Liver (tissue), 8 donors: ENCODE measurements at regions not wholly inside any gene's neighbourhood (a gene's known extent, or its start where the extent isn't known, plus 50 kb on each side); places are given as distances from the start of the nearest gene placed in this dataset.
A peak's percentile ranks its signal among the peaks of the same experiment; 100 is the strongest.

Experiments
- DNase-seq: peaks from one replicate; pipeline ENCODE4 v3.0.0-alpha.2; 2017; ENCODE audit warnings: low spot score
- H3K27ac ChIP-seq, 2 donors: one replicate each; pipeline ENCODE4 v1.7.0; 2013; ENCODE audit warnings: inconsistent platforms in 2 of 2, low read length in 2 of 2, control low read depth in 1 of 2, low read depth in 1 of 2, mild to moderate bottlenecking in 1 of 2
- H3K27me3 ChIP-seq, 4 donors: one replicate each; pipeline versions ENCODE4 v1.6.1 to v1.7.0; 2013; ENCODE audit warnings: low read length in 3 of 4, inconsistent platforms in 1 of 4, mild to moderate bottlenecking in 1 of 4, moderate library complexity in 1 of 4; ENCODE audit not compliant: control insufficient read depth in 4 of 4, insufficient read depth in 4 of 4
- H3K36me3 ChIP-seq, 4 donors: one replicate each; pipeline versions ENCODE4 v1.6.1 to v1.7.0; 2013; ENCODE audit warnings: low read length in 3 of 4, mild to moderate bottlenecking in 3 of 4, low read depth in 1 of 4, moderate library complexity in 1 of 4; ENCODE audit not compliant: control insufficient read depth in 4 of 4, insufficient read depth in 3 of 4
- H3K4me1 ChIP-seq, 4 donors: one replicate each; pipeline versions ENCODE4 v1.6.1 to v1.7.0; 2013; ENCODE audit warnings: low read length in 3 of 4, mild to moderate bottlenecking in 3 of 4, moderate library complexity in 1 of 4; ENCODE audit not compliant: control insufficient read depth in 4 of 4, insufficient read depth in 4 of 4
- H3K4me3 ChIP-seq, 3 donors: one replicate each; pipeline versions ENCODE4 v1.6.1 to v1.7.0; 2013; ENCODE audit warnings: low read length in 3 of 3, control low read depth in 1 of 3, low read depth in 1 of 3, mild to moderate bottlenecking in 1 of 3
- H3K9ac ChIP-seq, 2 donors: one replicate each; pipeline ENCODE4 v1.7.0; 2013; ENCODE audit warnings: low read length in 2 of 2, mild to moderate bottlenecking in 2 of 2, moderate library complexity in 2 of 2, control low read depth in 1 of 2, low read depth in 1 of 2
- H3K9me3 ChIP-seq, 4 donors: one replicate each; pipeline versions ENCODE4 v1.6.1 to v1.7.0; 2013; ENCODE audit warnings: low read length in 3 of 4; ENCODE audit not compliant: control insufficient read depth in 4 of 4
- EGR1 ChIP-seq, 2 donors: IDR thresholded peaks; 2 replicates each; pipeline ENCODE4 v1.6.1; 2016 to 2018; ENCODE audit warnings: antibody characterized with exemption in 2 of 2, low read depth in 2 of 2
- FOXA1 ChIP-seq: IDR thresholded peaks from 2 replicates; pipeline ENCODE4 v1.6.1; 2016; ENCODE audit warnings: antibody characterized with exemption
- FOXA2 ChIP-seq: IDR thresholded peaks from 2 replicates; pipeline ENCODE4 v1.6.1; 2016; ENCODE audit warnings: antibody characterized with exemption
- GABPA ChIP-seq, 2 donors: IDR thresholded peaks in 1 of 2; conservative IDR thresholded peaks in 1 of 2; 2 replicates each; pipeline ENCODE4 v1.6.1; 2016; ENCODE audit warnings: antibody characterized with exemption in 2 of 2, mild to moderate bottlenecking in 1 of 2, moderate library complexity in 1 of 2
- HNF4A ChIP-seq, 2 donors: conservative IDR thresholded peaks; 2 replicates each; pipeline ENCODE4 v1.6.1; 2016; ENCODE audit warnings: antibody characterized with exemption in 2 of 2, mild to moderate bottlenecking in 2 of 2
- HNF4G ChIP-seq: IDR thresholded peaks from 2 replicates; pipeline ENCODE4 v1.6.1; 2016; ENCODE audit warnings: antibody characterized with exemption
- JUND ChIP-seq, 2 donors: IDR thresholded peaks; 2 replicates each; pipeline ENCODE4 v1.6.1; 2016; ENCODE audit warnings: antibody characterized with exemption in 2 of 2
- NR2F2 ChIP-seq: IDR thresholded peaks from 2 replicates; pipeline ENCODE4 v1.6.1; 2016; ENCODE audit warnings: antibody characterized with exemption
- RAD21 ChIP-seq, 2 donors: IDR thresholded peaks; 2 replicates each; pipeline ENCODE4 v1.6.1; 2016; ENCODE audit warnings: antibody characterized with exemption in 2 of 2, mild to moderate bottlenecking in 2 of 2
- SP1 ChIP-seq: IDR thresholded peaks from 2 replicates; pipeline ENCODE4 v1.6.1; 2018; ENCODE audit warnings: antibody characterized with exemption, mild to moderate bottlenecking
- TAF1 ChIP-seq: conservative IDR thresholded peaks from 2 replicates; pipeline ENCODE4 v1.6.1; 2016; ENCODE audit warnings: antibody characterized with exemption, mild to moderate bottlenecking
- WGBS: extraction: QIAGEN DNeasy Blood & Tissue Kit; methylation state at CpG from one replicate; pipeline ENCODE4 v1.1.7; 2013; 5-methylcytosine and 5-hydroxymethylcytosine counted together
- TF ChIP-seq, protein P1 (sequence below): IDR thresholded peaks from 2 replicates; pipeline ENCODE4 v1.6.1; 2016; ENCODE audit warnings: antibody characterized with exemption
- TF ChIP-seq, protein P2 (sequence below): IDR thresholded peaks from 2 replicates; pipeline ENCODE4 v1.6.1; 2016; ENCODE audit warnings: antibody characterized with exemption
- TF ChIP-seq, protein P3 (sequence below): IDR thresholded peaks from 2 replicates; pipeline ENCODE4 v1.6.1; 2016; ENCODE audit warnings: antibody characterized with exemption, mild to moderate bottlenecking
- TF ChIP-seq, protein P4 (sequence below): fragments of 150-350 bp; IDR thresholded peaks from 2 replicates; pipeline ENCODE4 v1.5.1; 2017; ENCODE audit warnings: improper control_type of control experiment, low read depth, low read length; ENCODE audit not compliant: missing input control
- TF ChIP-seq, protein P5 (sequence below): IDR thresholded peaks from 2 replicates; pipeline ENCODE4 v1.6.1; 2016; ENCODE audit warnings: antibody characterized with exemption
- donor health status: healthy.
- donor health status: healthy.
- donor health status: healthy.
- donor health status: healthy.
- donor health status: healthy.

DNA sequence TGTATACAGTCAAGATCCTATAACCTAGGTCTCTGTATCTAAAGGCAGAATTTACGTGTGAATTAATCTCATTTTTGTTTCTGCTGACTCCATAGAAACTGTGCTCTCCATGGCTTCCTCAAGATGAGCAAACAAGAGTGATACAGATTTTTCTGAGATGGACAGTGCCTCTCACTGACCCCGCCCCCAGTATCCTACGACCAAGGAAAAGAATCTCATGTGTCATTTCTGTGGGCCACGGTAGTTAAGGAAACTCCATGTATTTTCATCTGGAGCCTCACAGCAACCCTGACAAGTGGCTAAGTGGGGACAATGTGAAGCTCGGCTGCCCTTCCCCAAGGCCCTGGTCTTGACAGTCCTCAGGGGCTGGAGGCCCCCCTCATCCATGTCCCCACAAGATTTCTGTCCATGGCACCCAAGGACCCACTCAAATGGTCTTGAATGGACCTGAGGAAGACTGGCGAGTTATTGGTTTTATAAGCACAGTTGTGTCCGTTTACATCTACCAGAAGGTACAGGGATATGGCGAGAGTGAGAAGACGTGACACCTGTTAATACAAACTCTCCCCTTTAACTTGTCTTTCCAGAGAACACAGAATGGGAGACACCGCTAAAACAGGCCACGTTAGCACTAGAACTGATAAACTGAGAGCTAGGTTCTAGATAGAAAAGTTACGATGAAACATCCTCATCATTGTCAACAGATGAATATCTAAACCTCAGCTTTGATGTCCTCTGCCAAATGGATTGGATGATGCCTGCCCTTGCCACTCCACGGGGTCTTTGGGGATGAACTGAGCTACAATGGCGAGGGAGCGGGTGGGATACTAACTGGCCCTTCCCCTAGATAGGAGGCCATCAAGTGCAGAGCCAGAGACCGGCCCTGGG lies 108.4 kb upstream of the EGLN3 start:
- H3K4me1 ChIP-seq: peaks cover 0 to 10% (median 4%) of the 10 kb centered on the region in 4 donors
- no peaks in the 10 kb centered on the region for H3K9me3 ChIP-seq
- peak overlapping the region; percentile 37 to 57 for H3K27ac ChIP-seq
- no peaks in the 10 kb centered on the region for H3K36me3 ChIP-seq
- H3K9ac ChIP-seq: no peak overlapping the region
- peak overlapping the region in 2 of 3 donors; percentile 29 to 53 for H3K4me3 ChIP-seq
- 72% methylated on average over 16 of the region's 16 CpGs for WGBS
- no peak for DNase-seq
- TF ChIP-seq, protein P1, sequence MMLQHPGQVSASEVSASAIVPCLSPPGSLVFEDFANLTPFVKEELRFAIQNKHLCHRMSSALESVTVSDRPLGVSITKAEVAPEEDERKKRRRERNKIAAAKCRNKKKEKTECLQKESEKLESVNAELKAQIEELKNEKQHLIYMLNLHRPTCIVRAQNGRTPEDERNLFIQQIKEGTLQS: no peak
- no peak for TF ChIP-seq HNF4A (conservative IDR thresholded peaks at IDR 0.05)
- TF ChIP-seq EGR1 (IDR thresholded peaks at IDR 0.05; ENCODE audit: low read depth in 2 of 2): no peak
- no peak for TF ChIP-seq JUND (IDR thresholded peaks at IDR 0.05)
- no peak for TF ChIP-seq RAD21 (IDR thresholded peaks at IDR 0.05)
- TF ChIP-seq FOXA1: no peak
- no peak for TF ChIP-seq FOXA2
- TF ChIP-seq, protein P2, sequence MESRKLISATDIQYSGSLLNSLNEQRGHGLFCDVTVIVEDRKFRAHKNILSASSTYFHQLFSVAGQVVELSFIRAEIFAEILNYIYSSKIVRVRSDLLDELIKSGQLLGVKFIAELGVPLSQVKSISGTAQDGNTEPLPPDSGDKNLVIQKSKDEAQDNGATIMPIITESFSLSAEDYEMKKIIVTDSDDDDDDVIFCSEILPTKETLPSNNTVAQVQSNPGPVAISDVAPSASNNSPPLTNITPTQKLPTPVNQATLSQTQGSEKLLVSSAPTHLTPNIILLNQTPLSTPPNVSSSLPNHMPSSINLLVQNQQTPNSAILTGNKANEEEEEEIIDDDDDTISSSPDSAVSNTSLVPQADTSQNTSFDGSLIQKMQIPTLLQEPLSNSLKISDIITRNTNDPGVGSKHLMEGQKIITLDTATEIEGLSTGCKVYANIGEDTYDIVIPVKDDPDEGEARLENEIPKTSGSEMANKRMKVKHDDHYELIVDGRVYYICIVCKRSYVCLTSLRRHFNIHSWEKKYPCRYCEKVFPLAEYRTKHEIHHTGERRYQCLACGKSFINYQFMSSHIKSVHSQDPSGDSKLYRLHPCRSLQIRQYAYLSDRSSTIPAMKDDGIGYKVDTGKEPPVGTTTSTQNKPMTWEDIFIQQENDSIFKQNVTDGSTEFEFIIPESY: no peak
- no peak for TF ChIP-seq NR2F2
- no peak for TF ChIP-seq GABPA (IDR thresholded peaks at IDR 0.05 in 1 of 2, conservative IDR thresholded peaks at IDR 0.05 in 1 of 2)
- TF ChIP-seq, protein P3, sequence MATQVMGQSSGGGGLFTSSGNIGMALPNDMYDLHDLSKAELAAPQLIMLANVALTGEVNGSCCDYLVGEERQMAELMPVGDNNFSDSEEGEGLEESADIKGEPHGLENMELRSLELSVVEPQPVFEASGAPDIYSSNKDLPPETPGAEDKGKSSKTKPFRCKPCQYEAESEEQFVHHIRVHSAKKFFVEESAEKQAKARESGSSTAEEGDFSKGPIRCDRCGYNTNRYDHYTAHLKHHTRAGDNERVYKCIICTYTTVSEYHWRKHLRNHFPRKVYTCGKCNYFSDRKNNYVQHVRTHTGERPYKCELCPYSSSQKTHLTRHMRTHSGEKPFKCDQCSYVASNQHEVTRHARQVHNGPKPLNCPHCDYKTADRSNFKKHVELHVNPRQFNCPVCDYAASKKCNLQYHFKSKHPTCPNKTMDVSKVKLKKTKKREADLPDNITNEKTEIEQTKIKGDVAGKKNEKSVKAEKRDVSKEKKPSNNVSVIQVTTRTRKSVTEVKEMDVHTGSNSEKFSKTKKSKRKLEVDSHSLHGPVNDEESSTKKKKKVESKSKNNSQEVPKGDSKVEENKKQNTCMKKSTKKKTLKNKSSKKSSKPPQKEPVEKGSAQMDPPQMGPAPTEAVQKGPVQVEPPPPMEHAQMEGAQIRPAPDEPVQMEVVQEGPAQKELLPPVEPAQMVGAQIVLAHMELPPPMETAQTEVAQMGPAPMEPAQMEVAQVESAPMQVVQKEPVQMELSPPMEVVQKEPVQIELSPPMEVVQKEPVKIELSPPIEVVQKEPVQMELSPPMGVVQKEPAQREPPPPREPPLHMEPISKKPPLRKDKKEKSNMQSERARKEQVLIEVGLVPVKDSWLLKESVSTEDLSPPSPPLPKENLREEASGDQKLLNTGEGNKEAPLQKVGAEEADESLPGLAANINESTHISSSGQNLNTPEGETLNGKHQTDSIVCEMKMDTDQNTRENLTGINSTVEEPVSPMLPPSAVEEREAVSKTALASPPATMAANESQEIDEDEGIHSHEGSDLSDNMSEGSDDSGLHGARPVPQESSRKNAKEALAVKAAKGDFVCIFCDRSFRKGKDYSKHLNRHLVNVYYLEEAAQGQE: no peak
- TF ChIP-seq, protein P4, sequence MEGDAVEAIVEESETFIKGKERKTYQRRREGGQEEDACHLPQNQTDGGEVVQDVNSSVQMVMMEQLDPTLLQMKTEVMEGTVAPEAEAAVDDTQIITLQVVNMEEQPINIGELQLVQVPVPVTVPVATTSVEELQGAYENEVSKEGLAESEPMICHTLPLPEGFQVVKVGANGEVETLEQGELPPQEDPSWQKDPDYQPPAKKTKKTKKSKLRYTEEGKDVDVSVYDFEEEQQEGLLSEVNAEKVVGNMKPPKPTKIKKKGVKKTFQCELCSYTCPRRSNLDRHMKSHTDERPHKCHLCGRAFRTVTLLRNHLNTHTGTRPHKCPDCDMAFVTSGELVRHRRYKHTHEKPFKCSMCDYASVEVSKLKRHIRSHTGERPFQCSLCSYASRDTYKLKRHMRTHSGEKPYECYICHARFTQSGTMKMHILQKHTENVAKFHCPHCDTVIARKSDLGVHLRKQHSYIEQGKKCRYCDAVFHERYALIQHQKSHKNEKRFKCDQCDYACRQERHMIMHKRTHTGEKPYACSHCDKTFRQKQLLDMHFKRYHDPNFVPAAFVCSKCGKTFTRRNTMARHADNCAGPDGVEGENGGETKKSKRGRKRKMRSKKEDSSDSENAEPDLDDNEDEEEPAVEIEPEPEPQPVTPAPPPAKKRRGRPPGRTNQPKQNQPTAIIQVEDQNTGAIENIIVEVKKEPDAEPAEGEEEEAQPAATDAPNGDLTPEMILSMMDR: no peak
- TF ChIP-seq TAF1: no peak
- no peak for TF ChIP-seq HNF4G
- no peak for TF ChIP-seq SP1
- TF ChIP-seq, protein P5, sequence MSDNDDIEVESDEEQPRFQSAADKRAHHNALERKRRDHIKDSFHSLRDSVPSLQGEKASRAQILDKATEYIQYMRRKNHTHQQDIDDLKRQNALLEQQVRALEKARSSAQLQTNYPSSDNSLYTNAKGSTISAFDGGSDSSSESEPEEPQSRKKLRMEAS: no peak
- H3K27me3 ChIP-seq: peaks cover 0 to 2% (median 0%) of the 10 kb centered on the region in 4 donors
